ENCODE measurements at regions not wholly inside any gene's neighbourhood (a gene's known extent, or its start where the extent isn't known, plus 50 kb on each side); places are given as distances from the start of the nearest gene placed in this dataset.

- Histone ChIP-seq H3K36me3 (ENCODE audit: low read depth) (no peaks in the 10 kb centered on the region), H3K4me3 (no peak overlapping the region), H3K4me1 (ENCODE audit: low read depth) (peaks cover 3% of the 10 kb centered on the region), H3K9me3 (no peaks in the 10 kb centered on the region)
- TF ChIP-seq CTCF (IDR thresholded peaks at IDR 0.05) = no peak
- intact Hi-C loops (cut with DNase I, micrococcal nuclease) = no loop called here
- ATAC-seq (no peak), DNase-seq (no peak)
Observed at GRCh38 chr7:47634273-47634672, 52.4 kb upstream of the TNS3 start.

GRCh38 chr7:47633134-47633533 is 51.2 kb upstream of the TNS3 start:
- no peak for DNase-seq
- Histone ChIP-seq H3K36me3 (ENCODE audit: low read depth) (no peaks in the 10 kb centered on the region), H3K4me3 (no peak overlapping the region), H3K9me3 (no peaks in the 10 kb centered on the region), H3K4me1 (ENCODE audit: low read depth) (peaks cover 3% of the 10 kb centered on the region)
- no peak for ATAC-seq
- intact Hi-C loops (cut with DNase I, micrococcal nuclease) = no loop called here
- no peak for TF ChIP-seq CTCF (IDR thresholded peaks at IDR 0.05)
